GM23338 (cell line): ENCODE measurements at regions not wholly inside any gene's neighbourhood (a gene's known extent, or its start where the extent isn't known, plus 50 kb on each side); places are given as distances from the start of the nearest gene placed in this dataset.

Experiments used
- ATAC-seq: fragments of 200-7000 bp; cut with Tn5 transposase; 3 replicates; pipeline ENCODE4 v1.9.1; 2020
- DNase-seq: peaks from one replicate; pipeline ENCODE4 v3.0.0-alpha.2; 2015; ENCODE audit warnings: low spot score
- H2AFZ ChIP-seq: fragments of 200-600 bp; sonication (generic); 2 replicates; pipeline ENCODE4 v1.8.0; 2016; ENCODE audit warnings: antibody characterized with exemption, mild to moderate bottlenecking, moderate library complexity
- H3F3A ChIP-seq: fragments of 200-600 bp; sonication (generic); replicated peaks from 2 replicates; pipeline ENCODE4 v1.8.0; 2017; ENCODE audit warnings: antibody characterized with exemption, mixed run types, low read depth
- H3K27ac ChIP-seq: fragments of 200-600 bp; sonication (generic); 2 replicates; pipeline ENCODE4 v1.6.1; 2016; ENCODE audit warnings: low read depth
- H3K27me3 ChIP-seq: fragments of 200-600 bp; sonication (generic); 2 replicates; pipeline ENCODE4 v1.8.0; 2016; ENCODE audit warnings: mild to moderate bottlenecking, mixed run types, moderate library complexity; ENCODE audit not compliant: insufficient read depth
- H3K36me3 ChIP-seq: fragments of 200-600 bp; sonication (generic); 2 replicates; pipeline ENCODE4 v1.8.0; 2016; ENCODE audit warnings: mild to moderate bottlenecking; ENCODE audit not compliant: insufficient read depth
- H3K4me1 ChIP-seq: fragments of 200-600 bp; sonication (generic); 2 replicates; pipeline ENCODE4 v1.8.0; 2016; ENCODE audit warnings: mild to moderate bottlenecking, moderate library complexity; ENCODE audit not compliant: insufficient read depth
- H3K4me2 ChIP-seq: fragments of 200-600 bp; sonication (generic); 2 replicates; pipeline ENCODE4 v1.7.1; 2017; ENCODE audit warnings: mixed run types
- H3K4me3 ChIP-seq: fragments of 200-600 bp; sonication (generic); 2 replicates; pipeline ENCODE4 v1.6.1; 2016; ENCODE audit warnings: mixed run types
- H3K79me2 ChIP-seq: fragments of 200-600 bp; sonication (generic); replicated peaks from 2 replicates; pipeline ENCODE4 v1.8.0; 2017; ENCODE audit warnings: mild to moderate bottlenecking; ENCODE audit not compliant: insufficient read depth
- H3K9me2 ChIP-seq: fragments of 200-600 bp; sonication (generic); 2 replicates; pipeline ENCODE4 v1.8.0; 2017; ENCODE audit not compliant: insufficient read depth
- H4K20me1 ChIP-seq: fragments of 200-600 bp; sonication (generic); replicated peaks from 2 replicates; pipeline ENCODE4 v1.8.0; 2017; ENCODE audit warnings: mild to moderate bottlenecking; ENCODE audit not compliant: insufficient read depth
- H3K27ac Mint-ChIP-seq: 2 replicates; pipeline ENCODE4 v1.8.0; 2020; ENCODE audit warnings: inconsistent platforms, mild to moderate bottlenecking, moderate library complexity, mixed read lengths
- H3K27me3 Mint-ChIP-seq: 3 replicates; pipeline ENCODE4 v1.8.0; 2022; ENCODE audit warnings: low read depth, mild to moderate bottlenecking, moderate library complexity, mixed read lengths, inconsistent platforms; ENCODE audit not compliant: insufficient read depth, poor library complexity
- H3K36me3 Mint-ChIP-seq: 3 replicates; pipeline ENCODE4 v1.8.0; 2021; ENCODE audit warnings: low read depth, mild to moderate bottlenecking, inconsistent platforms, moderate library complexity, mixed read lengths
- H3K4me1 Mint-ChIP-seq: 3 replicates; pipeline ENCODE4 v1.8.0; 2020; ENCODE audit warnings: mild to moderate bottlenecking, inconsistent platforms, mixed read lengths
- H3K4me3 Mint-ChIP-seq: 3 replicates; pipeline ENCODE4 v1.8.0; 2021; ENCODE audit warnings: moderate library complexity, mild to moderate bottlenecking, inconsistent platforms, mixed read lengths
- H3K9me3 Mint-ChIP-seq: 3 replicates; pipeline ENCODE4 v1.8.0; 2020; ENCODE audit warnings: moderate library complexity, mild to moderate bottlenecking, inconsistent platforms, mixed read lengths
- CREB1 ChIP-seq: fragments of 250-450 bp; sonication (Bioruptor Pico); IDR thresholded peaks from 2 replicates; pipeline ENCODE4 v1.5.0; 2020; ENCODE audit warnings: low read depth, mild to moderate bottlenecking, moderate library complexity
- CTCF ChIP-seq, 2 experiments: fragments of 200-600 bp in 1 of 2; sonication (generic) in 1 of 2; conservative IDR thresholded peaks; 2 replicates each; pipeline versions ENCODE4 v1.5.1 to v1.6.1; 2016 to 2017; ENCODE audit warnings: antibody characterized with exemption in 2 of 2, low read depth in 2 of 2, mild to moderate bottlenecking in 2 of 2, moderate library complexity in 1 of 2
- ETS1 ChIP-seq: IDR thresholded peaks from 2 replicates; pipeline ENCODE4 v1.6.1; 2016; ENCODE audit warnings: antibody characterized with exemption
- EZH2 ChIP-seq: fragments of 200-600 bp; sonication (generic); IDR thresholded peaks from one replicate; pipeline ENCODE4 v1.8.0; 2017; ENCODE audit warnings: antibody characterized with exemption, mild to moderate bottlenecking, low read depth; ENCODE audit not compliant: unreplicated experiment
- EZH2phosphoT487 ChIP-seq: fragments of 200-600 bp; sonication (generic); IDR thresholded peaks from one replicate; pipeline ENCODE4 v1.8.1; 2018; ENCODE audit warnings: antibody characterized with exemption; ENCODE audit not compliant: unreplicated experiment
- JUNB ChIP-seq: IDR thresholded peaks from one replicate; pipeline ENCODE4 v1.6.1; 2016; ENCODE audit warnings: antibody characterized with exemption; ENCODE audit not compliant: unreplicated experiment
- NANOG ChIP-seq: IDR thresholded peaks from 2 replicates; pipeline ENCODE4 v1.6.1; 2016; ENCODE audit warnings: antibody characterized with exemption, borderline replicate concordance
- POLR2AphosphoS5 ChIP-seq: IDR thresholded peaks from 2 replicates; pipeline ENCODE4 v1.6.1; 2016; ENCODE audit warnings: antibody characterized with exemption, low read depth
- REST ChIP-seq: IDR thresholded peaks from one replicate; pipeline ENCODE4 v1.6.1; 2018; ENCODE audit warnings: antibody characterized with exemption; ENCODE audit not compliant: unreplicated experiment
- STAT1 ChIP-seq: IDR thresholded peaks from one replicate; pipeline ENCODE4 v1.6.1; 2016; ENCODE audit warnings: antibody characterized with exemption; ENCODE audit not compliant: unreplicated experiment
- ZNF114 ChIP-seq: fragments of 250-450 bp; sonication (Bioruptor Pico); IDR thresholded peaks from 2 replicates; pipeline ENCODE4 v1.5.0; 2020; ENCODE audit warnings: mild to moderate bottlenecking, moderate library complexity
- ZNF331 ChIP-seq: fragments of 250-450 bp; sonication (Bioruptor Pico); IDR thresholded peaks from 2 replicates; pipeline ENCODE4 v1.5.0; 2020; ENCODE audit warnings: low read depth, mild to moderate bottlenecking, moderate library complexity
- ZNF462 ChIP-seq: fragments of 250-450 bp; sonication (Bioruptor Pico); IDR thresholded peaks from 2 replicates; pipeline ENCODE4 v1.5.0; 2020; ENCODE audit warnings: mild to moderate bottlenecking, moderate library complexity

- H3K27ac Mint-ChIP-seq: no peak overlapping the region
- H3K36me3 ChIP-seq: no peaks in the 10 kb centered on the region
Observed at GRCh38 chr9:3012842-3013241, 168.9 kb upstream of the PUM3 start.

More at GRCh38 chr9:3012842-3013241, 168.9 kb upstream of the PUM3 start:
- Mint-ChIP-seq H3K27me3 (peaks cover 4% of the 10 kb centered on the region), H3K4me3 (no peak overlapping the region), H3K9me3 (no peaks in the 10 kb centered on the region), H3K36me3 (no peaks in the 10 kb centered on the region), H3K4me1 (peaks cover 5% of the 10 kb centered on the region; the same call in 2 of the 3 replicates)
- Histone ChIP-seq H3K4me1 (no peaks in the 10 kb centered on the region), H3K9me2 (peaks cover 6% of the 10 kb centered on the region), H3K79me2 (no peaks in the 10 kb centered on the region), H3K27ac (no peak overlapping the region), H2AFZ (no peak overlapping the region), H3F3A (no peaks in the 10 kb centered on the region), H3K4me3 (no peak overlapping the region), H3K4me2 (no peak overlapping the region), H4K20me1 (no peaks in the 10 kb centered on the region), H3K27me3 (no peaks in the 10 kb centered on the region)
- ATAC-seq (no peak), DNase-seq (no peak)
- no peak for TF ChIP-seq ZNF331 (CRISPR knock-in tag)
- no peak for TF ChIP-seq ZNF462 (CRISPR knock-in tag)
- TF ChIP-seq CTCF (conservative IDR thresholded peaks at IDR 0.05; ENCODE audit: low read depth in 2 of 2): no peak
- no peak for TF ChIP-seq REST
- no peak for TF ChIP-seq STAT1
- no peak for TF ChIP-seq EZH2phosphoT487
- no peak for TF ChIP-seq ZNF114 (CRISPR knock-in tag)
- no peak for TF ChIP-seq POLR2AphosphoS5
- TF ChIP-seq EZH2: no peak
- TF ChIP-seq ETS1: no peak
- TF ChIP-seq NANOG: no peak
- TF ChIP-seq CREB1 (CRISPR knock-in tag): no peak
- TF ChIP-seq JUNB: no peak
